ENCODE measurements at regions not wholly inside any gene's neighbourhood (a gene's known extent, or its start where the extent isn't known, plus 50 kb on each side); places are given as distances from the start of the nearest gene placed in this dataset.

GRCh38 chr4:188289531-188290125, 150.4 kb downstream of the TRIML1 start:
- TF ChIP-seq CTCF (IDR thresholded peaks at IDR 0.05) (no peak), CHD4 (IDR thresholded peaks at IDR 0.05; ENCODE audit: borderline replicate concordance) (no peak), MAFK (IDR thresholded peaks at IDR 0.05; ENCODE audit: partially characterized antibody) (no peak), REST (IDR thresholded peaks at IDR 0.05) (no peak), ZFP36 (IDR thresholded peaks at IDR 0.05; ENCODE audit: borderline replicate concordance, partially characterized antibody) (no peak), HMGXB4 (CRISPR knock-in tag; IDR thresholded peaks at IDR 0.05; ENCODE audit: borderline replicate concordance) (no peak), POLR2A (IDR thresholded peaks at IDR 0.05; ENCODE audit: low read length) (no peak), CHD2 (IDR thresholded peaks at IDR 0.05; ENCODE audit: low read length, partially characterized antibody) (no peak), RCOR1 (IDR thresholded peaks at IDR 0.05; ENCODE audit: low read depth, low read length) (no peak), PHF8 (IDR thresholded peaks at IDR 0.05; ENCODE audit: borderline replicate concordance, low read depth) (no peak), USF2 (IDR thresholded peaks at IDR 0.05) (no peak), CEBPB (IDR thresholded peaks at IDR 0.05) (no peak), ZNF302 (CRISPR knock-in tag; IDR thresholded peaks at IDR 0.05) (no peak)

Data from A549 (cell line).